ENCODE measurements at regions not wholly inside any gene's neighbourhood (a gene's known extent, or its start where the extent isn't known, plus 50 kb on each side); places are given as distances from the start of the nearest gene placed in this dataset.

- DNase-seq: no peak
Measured at GRCh38 chr13:89783221-89783755, 1564.2 kb upstream of the MIR17HG start.

DNA sequence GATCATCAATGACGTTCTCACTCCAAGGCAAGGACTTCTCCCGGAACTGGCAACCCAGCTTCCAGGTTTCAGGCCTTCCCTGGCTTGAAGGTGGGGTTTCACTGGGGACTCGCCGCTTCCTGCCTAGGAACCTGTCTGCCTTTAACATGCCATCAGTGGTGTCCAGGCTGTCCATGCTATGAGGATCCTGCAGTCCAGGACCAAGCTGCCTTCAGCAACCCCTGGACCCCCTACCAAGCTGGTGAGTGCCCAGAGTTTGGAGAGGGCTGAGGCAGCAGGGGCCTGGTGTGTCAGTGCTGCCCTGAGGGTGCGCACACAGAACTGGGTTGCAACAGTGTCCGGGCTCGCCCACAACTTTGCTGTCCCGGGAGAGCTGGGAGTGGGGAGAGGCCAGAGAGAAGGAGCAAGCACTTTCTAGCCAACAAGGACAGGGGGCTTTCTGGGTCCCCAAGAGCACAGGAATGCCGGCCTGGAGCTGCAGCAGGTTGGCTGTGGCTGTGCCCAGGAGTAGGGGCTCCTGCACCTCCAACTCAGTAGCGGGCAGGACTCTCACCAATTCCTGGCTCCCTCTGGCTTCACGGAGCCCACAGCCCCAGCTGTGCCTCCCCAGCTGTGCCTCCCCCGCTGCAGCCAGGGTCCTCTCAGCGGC lies 1563.2 kb upstream of the MIR17HG start:
- no peak for DNase-seq

GRCh38 chr13:89786531-89786930 lies 1561.0 kb upstream of the MIR17HG start:
- DNase-seq: no peak

DNA sequence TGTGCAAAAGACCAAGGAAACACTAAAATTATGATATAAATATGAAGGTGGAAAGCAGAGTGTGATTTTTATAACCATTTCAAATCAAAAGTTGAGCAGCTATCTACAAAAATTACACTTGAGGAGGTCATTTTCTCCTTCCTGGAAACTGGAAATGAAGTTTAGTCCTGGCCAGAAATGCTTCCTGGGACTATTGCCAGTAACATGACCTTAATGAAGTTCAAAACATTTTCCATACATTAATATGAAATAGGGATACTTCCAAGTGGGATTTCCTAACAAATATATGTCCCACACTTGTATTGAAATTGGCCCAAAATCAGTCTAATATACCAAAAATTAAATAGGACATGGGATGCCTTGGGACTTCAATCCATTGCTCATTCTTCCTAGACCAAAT lies 1556.8 kb upstream of the MIR17HG start:
- DNase-seq: no peak

DNA sequence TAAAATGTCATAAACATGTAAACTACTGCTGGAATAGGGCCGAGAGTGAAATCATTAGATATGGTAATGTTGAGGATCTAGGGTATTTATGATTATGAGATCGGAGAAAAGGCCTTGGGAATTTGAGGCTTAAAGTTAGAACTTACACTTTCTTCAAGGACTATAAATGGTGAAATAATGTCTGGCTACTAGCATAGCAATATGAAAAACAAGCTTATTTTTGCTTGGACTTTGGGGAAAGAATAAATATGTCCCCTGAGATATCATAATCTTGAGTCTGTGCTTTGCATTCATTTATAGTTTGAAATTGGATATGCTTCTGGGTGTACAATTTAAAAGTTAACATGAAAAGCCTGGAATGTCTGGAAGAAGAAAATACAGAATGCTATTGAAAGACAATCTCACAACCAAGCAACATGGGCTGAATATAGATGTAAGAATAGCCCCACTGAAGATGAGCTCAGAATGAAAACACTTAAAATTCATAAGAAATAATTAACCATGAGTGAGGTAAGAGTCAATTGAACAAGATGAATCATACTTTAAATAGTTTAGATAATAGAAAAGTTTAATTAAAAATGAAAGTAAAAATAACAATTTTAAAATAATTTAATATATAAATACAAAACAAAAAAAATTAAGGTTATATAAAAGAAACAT lies 1555.4 kb upstream of the MIR17HG start:
- no peak for DNase-seq

- DNase-seq: no peak
Measured at GRCh38 chr13:89796196-89796595, 1551.3 kb upstream of the MIR17HG start.

GRCh38 chr13:89803839-89804238 lies 1543.6 kb upstream of the MIR17HG start:
- DNase-seq: no peak

DNA sequence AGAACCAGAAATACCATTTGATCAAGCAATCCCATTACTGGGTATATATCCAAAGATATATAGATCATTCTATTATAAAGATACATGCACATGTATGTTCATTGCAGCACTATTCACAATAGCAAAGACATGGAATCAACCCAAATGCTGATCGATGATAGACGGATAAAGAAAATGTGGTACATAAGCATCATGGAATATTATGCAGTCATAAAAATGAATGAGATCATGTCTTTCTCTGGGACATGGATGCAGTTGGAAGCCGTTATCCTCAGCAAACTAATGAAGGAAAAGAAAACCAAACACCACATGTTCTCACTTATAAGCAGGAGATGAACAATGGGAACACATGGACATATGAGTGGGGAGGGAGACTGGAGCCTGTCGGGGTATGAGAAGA lies 1540.9 kb upstream of the MIR17HG start:
- no peak for DNase-seq

- no peak for DNase-seq
Measured at GRCh38 chr13:89812856-89813255, 1534.6 kb upstream of the MIR17HG start.

- DNase-seq: no peak
Measured at GRCh38 chr13:89816404-89816803, 1531.1 kb upstream of the MIR17HG start.

DNA sequence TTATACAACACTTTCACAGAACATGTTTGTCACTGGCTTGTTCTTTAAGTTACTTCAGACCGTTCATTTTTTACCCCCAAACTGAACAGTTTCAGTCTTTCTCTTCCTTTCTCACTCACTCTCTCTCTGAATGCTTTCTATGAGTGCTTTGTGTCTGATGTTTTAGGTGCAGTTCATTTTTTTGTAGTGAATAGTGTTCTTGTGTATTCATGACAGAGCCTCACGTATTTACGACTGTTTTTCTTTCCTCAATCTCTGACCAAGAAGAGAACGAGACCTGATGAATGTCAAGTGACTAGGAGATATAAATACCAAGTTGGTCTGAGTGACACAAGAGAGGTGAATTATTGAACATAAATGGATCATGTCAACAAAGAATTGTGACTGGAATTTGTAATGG lies 1525.0 kb upstream of the MIR17HG start:
- DNase-seq: no peak

GRCh38 chr13:89827552-89827951 lies 1519.9 kb upstream of the MIR17HG start:
- DNase-seq: no peak

GRCh38 chr13:89828506-89828905 lies 1519.0 kb upstream of the MIR17HG start:
- no peak for DNase-seq

GRCh38 chr13:89831157-89831556 lies 1516.3 kb upstream of the MIR17HG start:
- no peak for DNase-seq

DNA sequence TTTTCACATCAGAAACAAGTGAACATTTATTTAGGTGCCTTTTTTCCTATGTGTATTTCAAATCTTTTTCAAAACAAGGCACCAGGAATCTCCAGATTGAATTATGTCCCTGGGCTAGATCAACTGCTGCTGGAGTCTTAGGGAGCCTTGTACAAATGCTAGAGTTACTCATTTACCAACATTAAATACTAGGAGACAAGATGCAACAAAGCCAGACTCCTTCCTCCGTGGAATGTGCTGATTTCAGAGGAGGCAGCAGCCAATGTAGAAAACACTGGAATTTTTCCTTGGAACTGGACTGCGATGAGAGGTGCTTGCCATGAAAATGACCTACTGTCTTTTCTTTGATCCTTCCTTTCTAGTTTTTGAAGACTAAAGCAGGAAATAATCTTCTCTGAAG lies 1514.7 kb upstream of the MIR17HG start:
- no peak for DNase-seq

DNA sequence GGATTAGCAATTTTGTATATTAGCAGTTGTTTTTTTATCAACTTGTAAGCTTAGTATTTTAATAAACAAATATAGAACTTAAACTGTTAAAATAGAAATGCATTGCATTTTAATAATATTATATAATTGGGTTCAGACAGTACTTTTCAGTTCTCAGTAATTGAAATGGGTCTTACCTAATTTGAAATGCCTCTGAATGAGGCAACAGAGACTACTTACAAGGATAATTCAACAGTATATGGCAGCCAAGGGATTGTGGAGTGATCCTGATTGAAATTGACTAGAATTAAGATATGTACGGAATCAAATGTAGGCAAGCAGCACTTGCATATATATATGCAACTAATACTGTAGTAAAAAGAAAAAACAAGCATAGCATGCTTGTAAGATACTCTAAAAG lies 1503.9 kb upstream of the MIR17HG start:
- no peak for DNase-seq

DNA sequence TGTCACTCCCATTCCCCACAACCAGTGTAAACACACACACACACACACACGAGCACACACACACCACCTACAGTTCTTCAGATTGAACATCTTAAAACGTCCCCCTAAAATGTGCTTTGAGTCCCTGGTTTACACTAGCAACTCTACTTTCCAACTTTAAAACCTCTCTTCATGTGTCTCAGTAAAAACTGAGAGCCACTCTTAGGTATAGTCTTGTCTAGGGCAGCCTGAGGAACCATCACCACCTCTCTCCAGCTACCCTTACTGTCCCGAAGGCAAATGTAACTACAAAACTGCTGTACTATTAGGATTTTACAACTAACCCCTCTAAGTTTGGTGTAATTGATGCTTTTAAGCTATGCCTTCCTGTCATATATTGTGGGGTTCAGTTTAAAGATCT lies 1501.6 kb upstream of the MIR17HG start:
- no peak for DNase-seq

- peak; percentile 48 for DNase-seq
Measured at GRCh38 chr13:89846926-89847585, 1500.4 kb upstream of the MIR17HG start.

- no peak for DNase-seq
Measured at GRCh38 chr13:89852570-89852969, 1494.9 kb upstream of the MIR17HG start.

- no peak for DNase-seq
Measured at GRCh38 chr13:89856512-89856911, 1491.0 kb upstream of the MIR17HG start.

- no peak for DNase-seq
Measured at GRCh38 chr13:89857502-89857901, 1490.0 kb upstream of the MIR17HG start.

GRCh38 chr13:89862011-89862690 lies 1485.3 kb upstream of the MIR17HG start:
- DNase-seq: no peak

DNA sequence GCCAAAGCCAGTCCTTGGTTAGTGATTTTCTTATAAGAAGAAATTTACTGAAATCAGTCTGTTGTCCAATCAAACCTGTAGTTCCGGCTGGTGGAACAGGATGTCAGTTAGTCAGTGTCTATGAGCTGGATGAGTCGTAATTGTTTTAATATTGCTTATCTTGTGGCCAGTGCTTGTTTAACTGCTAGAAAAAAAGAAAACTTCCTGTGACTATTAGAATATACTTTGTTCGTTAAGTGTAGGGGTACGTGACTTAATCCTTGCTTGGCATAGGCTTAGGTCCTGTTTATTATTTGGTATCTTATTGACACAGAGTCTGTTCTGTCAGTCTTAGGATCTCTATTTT lies 1484.8 kb upstream of the MIR17HG start:
- DNase-seq: peak; percentile 24
